Activated CD4-positive, alpha-beta T cell treated with anti-CD3 and anti-CD28 coated beads for 48 hours (primary cell): ENCODE measurements at regions not wholly inside any gene's neighbourhood (a gene's known extent, or its start where the extent isn't known, plus 50 kb on each side); places are given as distances from the start of the nearest gene placed in this dataset.
"Not testable (repeated sequence)": the region's sequence is repeated elsewhere in the genome, so short reads cannot be mapped to it uniquely, and the experiment has no call there.

Experiments used
- DNase-seq: peaks from one replicate; pipeline ENCODE4 v3.0.0-alpha.2; 2020

DNA sequence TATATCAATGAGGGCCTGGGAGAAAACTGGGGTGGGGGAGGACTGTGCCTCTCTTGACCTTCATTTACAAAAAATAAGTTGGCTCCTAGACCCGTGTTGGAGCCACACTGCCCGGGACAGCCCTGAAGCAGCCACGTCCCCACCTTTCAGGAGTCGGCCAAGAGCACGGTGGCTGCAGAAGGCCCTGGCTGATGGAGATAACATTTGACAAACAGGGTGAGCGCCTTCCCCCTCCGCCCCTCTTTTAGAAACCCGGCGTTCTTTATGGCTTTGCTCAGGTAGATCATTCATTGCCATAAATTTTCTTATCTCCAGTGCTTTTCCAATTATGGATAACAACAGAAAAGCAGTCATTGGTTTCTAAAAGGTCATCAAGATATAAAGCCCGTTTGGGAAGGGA, 398.1 kb upstream of the TNRC6C start:
- no peak for DNase-seq

GRCh38 chr17:77560841-77561240, 397.7 kb upstream of the TNRC6C start:
- no peak for DNase-seq

- not testable (repeated sequence) for DNase-seq
Measured at GRCh38 chr17:77562361-77562760, 396.1 kb upstream of the TNRC6C start.

- no peak for DNase-seq
Measured at GRCh38 chr17:77563439-77564102, 394.9 kb upstream of the TNRC6C start.

DNA sequence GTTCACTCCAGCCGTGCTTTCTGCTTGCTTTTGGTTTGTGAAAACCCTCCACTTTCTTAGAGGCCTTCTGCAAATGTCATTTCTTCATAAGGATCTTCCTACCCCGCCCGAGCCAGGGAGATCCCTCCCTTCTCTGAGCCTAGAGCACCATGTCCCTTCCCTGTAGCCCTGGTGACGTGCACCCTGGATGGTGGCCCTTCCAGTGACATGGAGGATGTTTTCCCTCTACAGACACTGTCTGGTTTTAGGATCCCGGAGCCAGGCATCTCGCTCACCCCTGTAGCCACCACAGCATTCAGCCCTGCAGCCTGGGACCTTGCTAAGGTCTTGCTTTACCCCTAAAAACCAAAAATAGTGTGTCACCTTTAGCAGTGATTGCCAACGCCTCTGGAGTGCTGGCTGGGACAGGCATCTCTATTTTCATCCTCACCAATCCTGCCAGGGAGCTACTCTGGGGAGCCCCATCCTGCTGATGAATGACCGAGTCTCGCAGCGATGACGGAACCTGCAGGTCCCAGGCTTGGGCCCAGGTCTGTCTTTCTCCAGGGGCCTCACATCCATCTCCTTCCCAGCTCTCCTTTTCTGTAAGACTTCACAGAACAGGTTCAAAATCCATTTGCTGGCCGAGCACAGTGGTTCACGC, 394.1 kb upstream of the TNRC6C start:
- DNase-seq: no peak

DNA sequence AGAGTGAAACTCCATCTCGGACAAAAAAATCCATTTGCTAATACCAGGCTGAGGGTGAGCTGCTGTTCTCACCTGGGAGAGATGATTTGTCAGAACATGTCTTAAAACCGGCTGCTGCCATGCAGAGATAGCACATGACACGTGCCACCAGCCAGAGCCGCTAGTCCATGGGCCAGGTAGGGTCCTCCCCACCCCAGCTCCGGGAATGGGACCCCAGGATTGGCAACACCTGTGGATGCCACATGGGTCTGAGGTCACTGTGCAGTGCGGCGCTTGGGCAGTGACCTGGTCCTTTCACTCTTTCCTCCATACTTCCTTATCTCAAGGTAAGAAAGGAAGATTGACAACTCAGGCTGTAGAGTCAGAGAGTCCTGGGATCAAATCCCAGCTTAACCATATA, 393.3 kb upstream of the TNRC6C start:
- no peak for DNase-seq

DNA sequence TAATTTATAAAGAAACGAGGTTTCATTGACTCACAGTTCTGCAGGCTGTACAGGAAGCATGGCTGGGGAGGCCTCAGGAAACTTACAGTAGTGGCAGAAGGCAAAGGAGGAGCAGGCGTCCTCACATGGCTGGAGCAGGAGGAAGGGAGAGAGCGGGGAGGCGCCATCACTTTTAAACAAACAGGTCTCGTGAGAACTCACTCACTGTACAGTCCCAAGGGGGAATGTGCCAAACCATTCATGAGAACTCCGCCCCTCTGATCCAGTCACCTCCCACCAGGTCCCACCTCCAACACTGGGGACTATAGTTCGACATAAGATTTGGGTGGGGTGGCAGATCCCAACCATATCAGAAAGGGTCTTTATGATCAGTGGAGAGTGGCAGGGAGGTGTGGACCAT, 392.4 kb upstream of the TNRC6C start:
- DNase-seq: no peak

DNA sequence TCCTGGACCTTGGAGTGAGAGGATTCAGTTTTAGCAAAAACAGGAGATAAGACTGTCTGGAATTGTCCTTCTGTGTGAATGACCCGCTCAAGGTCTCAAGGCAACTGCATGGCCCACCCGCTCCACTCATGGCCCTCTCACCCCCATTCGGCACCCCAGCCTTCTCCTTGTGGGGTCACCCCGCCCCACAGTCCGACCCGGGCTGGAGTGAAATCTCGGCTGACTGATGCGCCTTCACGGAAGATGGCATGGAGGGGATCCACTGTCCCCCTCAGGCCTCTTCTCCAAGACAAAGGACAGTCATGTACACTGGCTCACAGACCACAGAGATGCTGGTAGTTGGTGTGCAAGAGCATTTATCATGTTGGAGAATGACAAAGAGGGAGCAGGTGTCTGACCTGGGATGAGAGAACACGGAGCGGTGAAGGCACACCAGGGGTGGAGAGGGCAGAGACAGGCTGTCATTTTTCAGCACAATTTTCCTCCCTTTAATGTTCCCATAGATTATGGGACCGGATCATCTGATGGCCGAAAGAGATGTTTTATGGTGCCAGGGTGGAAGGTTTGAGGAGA, 391.9 kb upstream of the TNRC6C start:
- DNase-seq: no peak

GRCh38 chr17:77568540-77568939, 390.0 kb upstream of the TNRC6C start:
- no peak for DNase-seq

- no peak for DNase-seq
Measured at GRCh38 chr17:77569846-77570564, 388.5 kb upstream of the TNRC6C start.

GRCh38 chr17:77570565-77570898, 388.0 kb upstream of the TNRC6C start:
- no peak for DNase-seq

DNA sequence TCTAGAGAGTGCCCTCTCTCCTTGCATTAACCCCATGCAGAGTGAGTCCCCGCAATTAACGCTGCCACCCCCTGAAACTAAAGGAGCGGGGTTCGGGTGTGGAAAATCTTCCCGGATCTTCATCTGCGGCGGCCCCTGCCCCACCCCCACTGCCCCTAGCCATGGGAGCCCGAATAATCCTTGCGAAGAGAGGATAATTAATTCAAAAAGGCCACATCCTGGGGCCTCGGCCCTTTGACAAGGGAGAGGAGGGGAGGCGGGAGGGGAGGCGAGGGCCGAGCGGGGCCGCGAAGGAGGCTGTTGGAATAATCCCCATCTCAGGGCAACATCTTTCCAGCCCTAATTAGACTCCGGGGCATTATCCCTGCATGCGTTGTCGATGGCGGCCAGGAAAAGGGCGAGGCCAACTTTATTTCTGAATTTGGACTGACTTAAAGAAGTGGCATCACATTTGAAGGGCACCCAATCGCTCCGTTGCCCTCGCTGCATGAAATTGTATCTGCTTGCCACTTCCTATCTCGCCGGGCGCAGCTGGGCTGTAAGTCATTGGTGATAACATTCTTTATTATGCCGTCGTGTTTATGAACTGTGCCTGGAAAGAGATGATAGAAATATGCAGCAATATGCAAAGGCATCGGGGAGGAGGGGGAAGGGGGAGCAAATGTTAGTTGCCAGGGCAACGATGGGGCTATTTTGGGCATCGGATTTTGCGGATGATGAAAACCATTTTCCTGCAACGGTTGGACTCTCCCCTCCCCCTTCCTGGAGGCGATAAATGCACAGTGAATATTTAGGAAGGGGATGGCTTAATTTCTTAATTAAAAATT, 387.1 kb upstream of the TNRC6C start:
- peak; percentile 14 for DNase-seq

GRCh38 chr17:77572065-77572601, 386.4 kb upstream of the TNRC6C start:
- no peak for DNase-seq

DNA sequence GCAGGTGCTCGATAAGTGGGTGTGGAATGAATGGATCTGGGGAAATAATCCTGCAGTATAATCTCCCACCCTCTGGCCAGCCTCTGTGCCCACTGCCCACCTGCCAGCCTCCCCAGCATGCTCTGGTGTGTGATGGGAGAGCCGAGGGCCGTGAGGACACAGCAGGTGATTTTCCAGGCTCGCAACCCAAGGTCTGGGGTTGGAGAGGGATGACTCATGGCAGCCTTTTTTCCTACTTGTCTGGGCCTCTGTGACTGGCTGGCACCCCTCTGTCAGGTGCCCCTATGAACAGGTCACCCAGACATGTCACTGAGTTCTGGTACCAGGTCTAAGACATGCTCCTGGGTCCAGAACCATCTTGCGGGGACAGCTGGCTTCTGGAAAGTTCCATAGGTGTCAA, 385.7 kb upstream of the TNRC6C start:
- DNase-seq: no peak

- no peak for DNase-seq
Measured at GRCh38 chr17:77577491-77577890, 381.0 kb upstream of the TNRC6C start.

- no peak for DNase-seq
Measured at GRCh38 chr17:77579131-77579530, 379.4 kb upstream of the TNRC6C start.

- no peak for DNase-seq
Measured at GRCh38 chr17:77579682-77580081, 378.8 kb upstream of the TNRC6C start.

DNA sequence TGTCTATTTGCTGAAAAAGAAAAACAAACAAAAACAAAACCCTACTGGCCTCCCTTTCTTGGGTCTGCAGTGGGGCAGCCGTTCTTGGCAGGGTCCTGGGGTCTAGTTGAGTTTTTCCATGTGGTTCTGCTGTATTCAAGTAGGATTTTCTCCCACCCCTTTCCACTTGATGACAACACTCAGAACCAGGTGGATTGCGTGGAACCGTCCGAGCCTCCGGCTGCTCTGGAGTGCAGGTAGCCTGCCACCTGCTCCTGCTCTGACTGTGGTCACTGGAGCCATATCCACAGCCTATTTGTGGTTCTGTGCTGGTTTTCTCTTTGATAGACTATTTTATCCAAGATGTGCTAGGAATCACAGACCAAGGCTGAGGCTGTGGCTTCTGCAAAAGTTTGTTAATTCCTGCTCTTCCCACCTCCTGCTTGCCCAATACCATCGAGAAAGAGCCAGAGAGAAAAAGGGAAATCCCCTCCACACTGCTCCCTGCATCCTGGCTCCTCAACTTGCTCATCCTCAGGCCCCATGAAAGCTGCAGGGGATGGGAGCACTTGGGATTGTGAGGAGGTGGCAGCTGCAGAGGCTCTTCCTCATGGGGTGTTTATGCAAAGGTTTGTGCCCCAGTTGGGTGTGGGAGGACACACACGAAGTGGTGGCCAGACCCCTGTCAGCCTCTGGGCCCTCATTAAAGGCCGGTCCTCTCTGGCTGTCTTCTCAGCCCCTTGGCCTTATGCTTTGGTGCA, 377.8 kb upstream of the TNRC6C start:
- no peak for DNase-seq

DNA sequence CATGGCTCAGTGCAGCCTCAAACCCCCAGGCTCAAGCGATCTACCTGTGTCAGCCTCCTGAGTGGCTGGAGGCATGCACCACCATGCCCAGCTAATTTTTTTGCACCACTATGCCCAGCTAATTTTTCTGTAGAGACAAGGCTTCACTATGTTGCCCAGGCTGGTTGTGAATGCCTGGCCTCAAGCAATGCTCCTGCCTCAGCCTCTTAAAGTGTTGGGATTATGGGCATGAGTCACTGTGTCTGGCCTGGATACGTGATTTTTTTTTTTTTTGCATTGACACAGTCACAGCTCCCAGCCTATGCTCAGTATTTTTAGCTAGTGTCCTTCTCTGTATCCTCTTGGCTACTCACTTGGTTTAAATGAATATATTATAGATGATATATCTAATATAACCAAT, 377.0 kb upstream of the TNRC6C start:
- DNase-seq: no peak

DNA sequence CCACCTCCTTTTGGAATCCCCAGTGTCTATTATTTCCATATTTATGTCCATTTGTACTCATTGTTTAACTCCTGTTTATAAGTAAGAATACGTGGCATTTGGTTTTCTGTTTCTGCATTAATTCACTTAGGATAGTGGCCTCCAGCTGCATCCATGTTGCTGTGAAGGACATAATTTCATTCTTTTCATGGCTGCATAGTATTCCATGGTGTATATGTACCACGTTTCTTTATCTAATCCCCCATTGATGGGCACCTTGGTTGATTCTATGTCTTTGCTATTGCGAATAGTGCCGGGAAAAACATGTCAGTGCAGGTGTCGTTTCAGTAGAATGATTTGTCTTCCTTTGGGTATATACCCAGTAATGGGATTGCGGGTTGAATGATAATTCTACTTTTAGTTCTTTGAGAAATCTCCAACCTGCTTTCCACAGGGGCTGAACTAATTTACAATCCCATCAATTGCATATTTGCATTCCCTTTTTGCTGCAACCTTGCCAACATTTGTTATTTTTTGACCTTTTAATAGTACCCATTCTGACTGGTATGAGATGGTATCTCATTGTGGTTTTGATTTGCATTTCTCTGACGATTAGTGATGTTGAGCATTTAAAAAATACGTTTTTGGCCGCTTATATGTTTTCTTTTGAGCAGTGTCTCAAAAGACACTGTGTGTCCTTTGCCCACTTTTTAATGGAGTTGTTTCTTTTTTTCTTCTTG, 373.2 kb upstream of the TNRC6C start:
- DNase-seq: no peak

- DNase-seq: no peak
Measured at GRCh38 chr17:77590951-77591735, 367.4 kb upstream of the TNRC6C start.
